ENCODE measurements at regions not wholly inside any gene's neighbourhood (a gene's known extent, or its start where the extent isn't known, plus 50 kb on each side); places are given as distances from the start of the nearest gene placed in this dataset.

- intact Hi-C loops (cut with micrococcal nuclease): loop anchor here (10.0 kb wide), 1 partner anchor 124 kb away; no protein-coding TSS in a partner anchor
These were observed 77.3 kb upstream of the PHF21A start for GRCh38 chr11:46198245-46199240.

More at GRCh38 chr11:46198245-46199240, 77.3 kb upstream of the PHF21A start:
- ChIA-PET CTCF (no interaction called here), POLR2A (no interaction called here)
- dilution Hi-C loops (cut with MboI; ENCODE audit: extremely low pct_ligation_motif_present, low sequenced_read_pairs): no loop called here
- Histone ChIP-seq H3K27me3 (ENCODE audit: control insufficient read depth in 2 of 2, insufficient read depth in 2 of 2, low read length in 2 of 2) (peaks cover 12 to 13% of the 10 kb centered on the region in 2 experiments), H3K9ac (replicated peaks; ENCODE audit: extremely low read depth, insufficient read depth, low read length) (no peak overlapping the region), H3K9me1 (replicated peaks; ENCODE audit: control insufficient read depth, extremely low read depth, insufficient read depth, low read length) (no peaks in the 10 kb centered on the region), H3K4me2 (ENCODE audit: insufficient read depth, low read length) (no peak overlapping the region), H2AFZ (ENCODE audit: low read depth, low read length) (no peak overlapping the region), H3K79me2 (ENCODE audit: control insufficient read depth, insufficient read depth, low read length) (no peaks in the 10 kb centered on the region), H3K4me1 (ENCODE audit: control insufficient read depth, extremely low read depth, insufficient read depth, low read length) (peaks cover 3% of the 10 kb centered on the region), H3K27ac (ENCODE audit: insufficient read depth, low read depth, low read length) (no peak overlapping the region), H4K20me1 (replicated peaks; ENCODE audit: control insufficient read depth, extremely low read depth, insufficient read depth, low read length) (no peaks in the 10 kb centered on the region), H3K36me3 (ENCODE audit: control insufficient read depth in 2 of 2, extremely low read depth in 1 of 2, insufficient read depth in 2 of 2, low read length in 2 of 2) (no peaks in the 10 kb centered on the region), H3K4me3 (replicated peaks in 1 of 3; ENCODE audit: insufficient read depth in 1 of 3, low read depth in 1 of 3, low read length in 3 of 3) (no peak overlapping the region), H3K9me3 (replicated peaks; ENCODE audit: control insufficient read depth, insufficient read depth, low read length) (no peaks in the 10 kb centered on the region)
- no peak for FAIRE-seq
- TF ChIP-seq POLR2AphosphoS5 (IDR thresholded peaks at IDR 0.05; ENCODE audit: insufficient read depth, low read depth, low read length) (no peak), FOS (IDR thresholded peaks at IDR 0.05; ENCODE audit: borderline replicate concordance, insufficient read depth, low read length) (no peak), JUN (IDR thresholded peaks at IDR 0.05; ENCODE audit: borderline replicate concordance, insufficient read depth, insufficient read length, low read depth) (no peak), GATA2 (IDR thresholded peaks at IDR 0.05; ENCODE audit: insufficient read depth, insufficient read length, low read depth, low read length) (no peak), MAX (IDR thresholded peaks at IDR 0.05; ENCODE audit: insufficient read depth, insufficient read length) (no peak), POLR2A (IDR thresholded peaks at IDR 0.05; ENCODE audit: low read depth, low read length) (no peak), EZH2 (IDR thresholded peaks at IDR 0.05; ENCODE audit: borderline replicate concordance, low read depth, low read length, severe bottlenecking) (no peak), CTCF (IDR thresholded peaks at IDR 0.05; ENCODE audit: extremely low read depth in 1 of 2, insufficient read depth in 1 of 2, low read depth in 1 of 2, low read length in 2 of 2) (no peak), MYC (IDR thresholded peaks at IDR 0.05; ENCODE audit: low read depth, low read length) (no peak)
- BruUV-seq (replicated peaks): no TSS peak
- DNase-seq (ENCODE audit: low read depth, low spot score): no peak

All from endothelial cell of umbilical vein (primary cell).